Right lobe of liver (tissue), 4 donors: ENCODE measurements at regions not wholly inside any gene's neighbourhood (a gene's known extent, or its start where the extent isn't known, plus 50 kb on each side); places are given as distances from the start of the nearest gene placed in this dataset.

Experiments used
- CTCF ChIP-seq, 4 donors: fragments of 200-600 bp in 3 of 4; fragments of 450-650 bp in 1 of 4; IDR thresholded peaks; one replicate each; pipeline versions ENCODE4 v1.5.1 to v1.8.0; 2016 to 2022; ENCODE audit warnings: antibody characterized with exemption in 4 of 4, mild to moderate bottlenecking in 2 of 4
- POLR2A ChIP-seq: fragments of 450-650 bp; IDR thresholded peaks from one replicate; pipeline ENCODE4 v1.6.1; 2017; ENCODE audit warnings: antibody characterized with exemption, mild to moderate bottlenecking
- donor health status: DM: no; HTN: no; CAD: no.
- donor health status: DM: no; HTN: no; CAD: no.
- donor health status: DM: no; HTN: yes; CAD: no.

- TF ChIP-seq CTCF (IDR thresholded peaks at IDR 0.05): no peak
- TF ChIP-seq POLR2A: no peak
Observed at GRCh38 chr5:148748702-148749392, 77.6 kb upstream of the ADRB2 start.
